ENCODE measurements at regions not wholly inside any gene's neighbourhood (a gene's known extent, or its start where the extent isn't known, plus 50 kb on each side); places are given as distances from the start of the nearest gene placed in this dataset.

GRCh38 chr4:138740816-138741745 lies 274.5 kb upstream of the NOCT start:
- DNase-seq = no peak

GRCh38 chr4:138736362-138736761 lies 279.2 kb upstream of the NOCT start:
- no peak for DNase-seq

GRCh38 chr4:138734746-138735145 lies 280.8 kb upstream of the NOCT start:
- no peak for DNase-seq

- no peak for DNase-seq
Measured at GRCh38 chr4:138728566-138728965, 287.0 kb upstream of the NOCT start.

- DNase-seq = no peak
Measured at GRCh38 chr4:138727731-138728130, 287.9 kb upstream of the NOCT start.

- DNase-seq = no peak
Measured at GRCh38 chr4:138724530-138724929, 291.1 kb upstream of the NOCT start.

- no peak for DNase-seq
Measured at GRCh38 chr4:138716559-138717335, 298.8 kb upstream of the NOCT start.

- DNase-seq = no peak
Measured at GRCh38 chr4:138710297-138710696, 305.3 kb upstream of the NOCT start.

- DNase-seq = no peak
Measured at GRCh38 chr4:138709859-138710258, 305.7 kb upstream of the NOCT start.

GRCh38 chr4:138707746-138708677 lies 307.6 kb upstream of the NOCT start:
- no peak for DNase-seq

GRCh38 chr4:138706201-138706600 lies 309.4 kb upstream of the NOCT start:
- DNase-seq = no peak

GRCh38 chr4:138702190-138702824 lies 313.3 kb upstream of the NOCT start:
- DNase-seq = no peak

GRCh38 chr4:138698641-138699040 lies 316.9 kb upstream of the NOCT start:
- no peak for DNase-seq

GRCh38 chr4:138697851-138698250 lies 317.7 kb upstream of the NOCT start:
- no peak for DNase-seq

- DNase-seq = no peak
Measured at GRCh38 chr4:138696771-138697170, 318.8 kb upstream of the NOCT start.

GRCh38 chr4:138696058-138696457 lies 319.5 kb upstream of the NOCT start:
- no peak for DNase-seq

- no peak for DNase-seq
Measured at GRCh38 chr4:138693526-138693925, 322.1 kb upstream of the NOCT start.

- no peak for DNase-seq
Measured at GRCh38 chr4:138692411-138692810, 323.2 kb upstream of the NOCT start.

- no peak for DNase-seq
Measured at GRCh38 chr4:138689593-138689992, 326.0 kb upstream of the NOCT start.

- DNase-seq = no peak
Measured at GRCh38 chr4:138689187-138689586, 326.4 kb upstream of the NOCT start.

- DNase-seq = no peak
Measured at GRCh38 chr4:138688408-138689085, 327.0 kb upstream of the NOCT start.

All from activated T-cell treated with anti-CD3 and anti-CD28 coated beads, Interleukin-2, amount 50 U/mL, for 48 hours (primary cell).